Non-pigmented ciliary epithelial cell (primary cell): ENCODE measurements at regions not wholly inside any gene's neighbourhood (a gene's known extent, or its start where the extent isn't known, plus 50 kb on each side); places are given as distances from the start of the nearest gene placed in this dataset.
"Not testable (repeated sequence)": the region's sequence is repeated elsewhere in the genome, so short reads cannot be mapped to it uniquely, and the experiment has no call there.

ENCODE experiments used
- DNase-seq: peaks from one replicate; pipeline ENCODE4 v3.0.0-alpha.2; 2010; ENCODE audit warnings: low read depth

DNA sequence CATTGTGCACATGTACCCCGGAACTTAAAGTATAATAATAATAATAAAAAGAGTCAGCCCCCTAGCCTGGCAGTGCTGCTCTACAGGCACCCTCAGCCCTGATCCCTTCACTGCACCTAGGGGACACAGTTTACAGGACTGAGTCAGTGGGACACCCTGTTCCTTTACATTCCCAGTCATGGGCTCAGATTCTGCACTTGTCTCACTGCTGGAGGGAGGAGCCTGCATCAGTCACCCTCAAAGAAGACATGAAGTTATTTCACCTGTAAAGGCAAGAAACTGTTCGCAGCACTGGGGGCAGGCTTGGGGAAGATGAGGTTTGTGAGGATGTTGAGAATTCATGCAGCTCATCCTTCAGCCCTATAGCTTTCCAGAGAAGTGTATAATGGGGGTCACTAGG, 50.7 kb upstream of the VPREB1 start:
- DNase-seq = no peak

DNA sequence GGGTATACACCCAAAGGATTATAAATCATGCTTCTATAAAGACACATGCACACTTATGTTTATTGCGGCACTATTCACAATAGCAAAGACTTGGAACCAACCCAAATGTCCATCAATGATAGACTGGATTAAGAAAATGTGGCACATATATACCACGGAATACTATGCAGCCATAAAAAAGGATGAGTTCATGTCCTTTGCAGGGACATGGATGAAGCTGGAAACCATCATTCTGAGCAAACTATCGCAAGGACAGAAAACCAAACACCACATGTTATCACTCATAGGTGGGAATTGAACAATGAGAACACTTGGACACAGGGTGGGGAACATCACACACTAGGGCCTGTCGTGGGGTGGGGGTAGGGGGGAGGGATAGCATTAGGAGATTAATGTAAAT, 51.1 kb upstream of the VPREB1 start:
- DNase-seq = not testable (repeated sequence)

- not testable (repeated sequence) for DNase-seq
These were observed 51.6 kb upstream of the VPREB1 start for GRCh38 chr22:22193006-22193405.

DNA sequence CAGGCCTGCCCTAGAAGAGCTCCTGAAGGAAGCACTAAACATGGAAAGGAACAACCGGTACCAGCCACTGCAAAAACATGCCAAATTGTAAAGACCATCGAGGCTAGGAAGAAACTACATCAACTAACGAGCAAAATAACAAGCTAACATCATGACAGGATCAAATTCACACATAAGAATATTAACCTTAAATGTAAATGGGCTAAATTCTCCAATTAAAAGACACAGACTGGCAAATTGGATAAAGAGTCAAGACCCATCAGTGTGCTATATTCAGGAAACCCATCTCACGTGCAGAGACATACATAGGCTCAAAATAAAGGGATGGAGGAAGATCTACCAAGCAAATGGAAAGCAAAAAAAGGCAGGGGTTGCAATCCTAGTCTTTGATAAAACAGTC, 54.8 kb upstream of the VPREB1 start:
- not testable (repeated sequence) for DNase-seq

GRCh38 chr22:22187863-22188262, 56.7 kb upstream of the VPREB1 start:
- not testable (repeated sequence) for DNase-seq

DNA sequence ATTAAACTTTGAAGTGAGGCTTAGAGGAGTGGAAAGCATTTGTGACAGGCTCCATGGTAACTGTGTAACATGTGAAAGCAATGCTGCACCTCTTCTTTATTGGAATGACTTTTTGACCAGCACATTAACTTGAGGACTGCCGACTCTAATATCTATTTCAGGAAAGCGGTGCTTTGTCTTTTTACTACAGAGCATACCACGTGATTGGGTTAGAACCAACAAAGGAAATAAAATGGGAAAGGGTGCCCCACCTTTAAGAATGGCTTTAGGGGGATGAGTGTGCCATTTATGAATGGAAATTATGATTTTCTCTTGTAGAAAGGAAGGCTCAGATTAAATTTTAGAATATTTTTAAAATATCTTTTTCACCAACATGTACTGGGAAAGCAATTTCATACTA, 57.3 kb upstream of the VPREB1 start:
- DNase-seq = no peak

DNA sequence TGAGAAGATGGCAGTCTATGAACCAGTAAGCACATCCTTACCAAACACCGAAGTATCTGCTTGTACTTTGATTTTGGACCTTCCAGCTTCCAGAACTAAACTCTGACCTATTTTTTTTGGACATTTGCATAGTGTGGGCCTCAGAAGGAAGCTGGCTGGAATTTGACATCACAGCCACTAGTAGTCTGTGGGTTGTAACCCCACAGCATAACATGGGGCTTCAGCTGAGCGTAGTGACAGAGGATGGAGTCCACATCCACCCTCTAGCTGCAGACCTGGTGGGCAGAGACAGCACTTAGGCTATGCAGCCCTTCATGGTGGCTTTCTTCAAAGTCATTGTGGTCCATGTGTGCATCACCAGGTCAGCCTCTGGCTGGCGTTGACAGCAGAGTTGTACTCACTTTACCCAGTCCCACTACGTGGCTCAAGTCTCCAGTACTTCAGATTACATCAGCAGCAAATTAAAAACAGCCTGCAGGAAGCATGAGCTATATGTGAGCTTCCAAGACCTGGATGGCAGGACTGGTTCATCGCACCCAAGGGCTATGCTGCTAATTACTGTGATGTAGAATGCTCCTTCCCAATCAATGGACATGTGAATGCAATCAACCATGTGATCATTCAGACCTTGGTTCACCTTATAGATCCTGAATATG, 58.6 kb upstream of the VPREB1 start:
- DNase-seq = no peak

GRCh38 chr22:22185217-22185616, 59.4 kb upstream of the VPREB1 start:
- no peak for DNase-seq

- DNase-seq = no peak
These were observed 60.2 kb upstream of the VPREB1 start for GRCh38 chr22:22184277-22184807.

DNA sequence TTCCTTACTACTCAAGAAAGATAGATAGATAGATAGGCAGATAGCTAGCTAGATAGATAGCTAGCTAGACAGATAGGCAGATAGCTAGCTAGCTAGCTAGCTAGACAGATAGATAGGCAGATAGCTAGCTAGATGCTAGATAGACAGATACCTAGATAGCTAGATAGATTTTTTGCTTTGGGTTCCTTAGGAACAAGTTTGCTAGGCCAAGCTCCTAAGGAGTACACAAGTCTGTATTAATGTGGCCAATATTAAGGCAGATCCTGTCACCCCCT, 61.7 kb upstream of the VPREB1 start:
- no peak for DNase-seq

DNA sequence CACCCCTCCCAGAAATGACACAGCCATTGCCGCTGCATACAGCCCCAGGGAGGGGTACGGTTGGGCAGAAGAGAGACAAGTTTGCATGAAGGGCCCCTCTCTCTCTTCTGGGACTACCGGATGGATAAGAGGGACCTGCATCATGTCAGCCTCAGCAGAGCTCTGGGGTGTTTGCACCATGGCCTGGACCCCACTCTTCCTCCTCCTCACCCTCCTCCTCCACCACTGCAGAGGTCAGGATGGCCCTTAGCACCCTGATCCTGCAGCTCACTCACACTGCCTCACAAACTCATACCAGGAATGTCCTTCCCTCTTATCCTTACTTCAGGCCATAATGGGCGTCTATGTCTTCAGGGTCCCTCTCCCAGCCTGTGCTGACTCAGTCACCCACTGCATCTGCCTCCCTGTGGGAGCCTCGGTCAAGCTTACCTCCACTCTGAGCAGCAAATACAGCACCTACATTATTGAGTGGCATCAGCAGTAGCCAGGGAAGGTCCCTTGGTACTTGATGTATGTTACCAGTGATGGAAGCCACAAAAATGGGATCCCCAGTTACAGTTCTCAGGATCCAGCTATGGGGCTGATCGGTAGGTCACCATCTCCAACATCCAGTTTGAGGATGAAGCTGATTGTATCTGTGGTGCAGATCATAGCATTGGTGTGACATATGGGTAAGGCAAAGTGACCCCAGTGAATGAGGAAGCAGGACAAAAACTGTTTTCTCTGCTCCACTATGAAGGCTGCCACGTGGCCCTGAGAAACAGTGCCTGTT, 62.2 kb upstream of the VPREB1 start:
- no peak for DNase-seq

DNA sequence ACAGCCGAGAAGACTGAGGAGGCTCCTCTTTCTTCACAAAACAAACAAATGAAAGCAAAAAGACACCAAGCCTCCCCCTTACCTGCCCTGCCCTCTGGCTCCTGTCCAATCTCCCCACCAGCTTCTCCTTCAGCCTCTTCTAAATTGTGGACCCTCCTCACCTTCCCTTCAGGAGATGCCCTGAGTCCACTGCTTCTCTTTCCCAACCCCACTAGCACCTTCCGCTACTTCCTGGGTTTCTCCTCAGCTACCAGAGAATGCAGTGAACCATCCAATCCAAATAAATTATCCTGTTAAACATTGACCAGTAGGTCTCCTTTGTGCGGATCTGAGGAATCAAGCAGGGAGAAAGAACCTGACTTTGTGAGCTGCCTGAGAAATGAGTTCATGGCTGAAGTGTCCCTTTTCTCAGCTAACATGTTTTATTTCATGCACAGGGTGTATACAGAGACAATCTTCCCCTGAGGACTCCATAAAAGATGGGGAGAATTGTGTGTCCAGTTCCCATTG, 63.2 kb upstream of the VPREB1 start:
- no peak for DNase-seq

GRCh38 chr22:22180738-22181285, 63.8 kb upstream of the VPREB1 start:
- no peak for DNase-seq

- DNase-seq = no peak
These were observed 64.7 kb upstream of the VPREB1 start for GRCh38 chr22:22179858-22180257.

DNA sequence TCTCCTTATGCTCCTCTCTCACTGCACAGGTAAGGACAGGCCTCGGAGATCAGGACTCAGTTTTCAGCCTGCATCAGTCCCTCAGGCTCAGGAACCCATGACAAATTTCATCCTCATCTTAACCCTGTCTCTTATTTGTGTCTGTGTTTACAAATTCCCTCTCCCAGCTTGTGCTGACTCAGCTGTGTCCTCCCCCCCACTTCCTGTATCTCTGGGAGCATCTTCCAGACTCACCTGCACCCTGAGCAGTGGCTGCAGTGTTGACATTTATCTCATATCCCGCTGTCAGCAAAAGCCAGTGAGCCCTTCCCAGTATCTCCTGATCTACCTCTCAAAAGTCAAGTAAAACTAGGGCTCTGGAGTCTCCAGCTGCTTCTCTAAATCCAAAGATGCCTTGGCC, 65.6 kb upstream of the VPREB1 start:
- DNase-seq = no peak

GRCh38 chr22:22178355-22178965, 66.1 kb upstream of the VPREB1 start:
- no peak for DNase-seq

GRCh38 chr22:22176929-22177616, 67.5 kb upstream of the VPREB1 start:
- DNase-seq = no peak

GRCh38 chr22:22172896-22173628, 71.5 kb upstream of the VPREB1 start:
- DNase-seq = not testable (repeated sequence)

DNA sequence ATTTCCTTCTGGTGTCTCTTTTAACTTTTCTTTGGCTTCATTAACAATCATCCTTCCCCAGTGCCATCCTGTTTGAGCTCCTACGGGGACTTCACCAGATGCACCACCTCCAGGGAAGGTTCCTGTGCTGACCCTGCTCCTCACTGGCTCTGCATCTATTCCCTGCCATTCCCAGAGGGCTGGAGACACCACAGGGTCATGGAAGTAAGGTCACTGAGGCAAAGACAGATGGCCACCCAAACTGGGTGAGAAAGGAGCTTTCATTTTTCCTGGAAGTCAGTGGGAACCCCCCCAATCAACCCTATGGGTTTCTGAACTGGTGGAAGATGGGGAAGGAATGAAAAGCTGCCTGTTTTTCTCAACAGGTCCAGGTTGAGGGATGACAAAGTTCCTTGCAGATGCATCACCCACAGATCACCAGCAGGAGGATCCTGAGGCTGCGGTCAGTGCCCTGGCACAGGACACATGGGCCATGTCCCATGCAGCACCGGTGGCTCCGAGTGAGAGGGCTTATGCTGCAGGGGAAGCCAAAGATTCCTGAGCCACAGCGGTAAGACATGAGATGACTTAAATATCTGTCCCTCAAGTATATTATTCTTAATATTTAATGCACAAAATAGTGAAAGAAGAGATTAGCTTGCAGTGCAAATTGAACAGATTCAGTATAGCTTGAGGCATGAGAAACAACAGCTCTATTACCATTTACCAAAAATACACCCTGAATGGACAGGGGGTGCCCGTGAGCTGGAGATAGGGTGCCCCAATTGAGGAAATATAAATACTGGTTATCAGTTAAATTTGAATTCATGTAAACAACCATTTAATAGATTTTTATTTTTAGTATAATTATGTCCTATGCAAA, 73.0 kb upstream of the VPREB1 start:
- no peak for DNase-seq

DNA sequence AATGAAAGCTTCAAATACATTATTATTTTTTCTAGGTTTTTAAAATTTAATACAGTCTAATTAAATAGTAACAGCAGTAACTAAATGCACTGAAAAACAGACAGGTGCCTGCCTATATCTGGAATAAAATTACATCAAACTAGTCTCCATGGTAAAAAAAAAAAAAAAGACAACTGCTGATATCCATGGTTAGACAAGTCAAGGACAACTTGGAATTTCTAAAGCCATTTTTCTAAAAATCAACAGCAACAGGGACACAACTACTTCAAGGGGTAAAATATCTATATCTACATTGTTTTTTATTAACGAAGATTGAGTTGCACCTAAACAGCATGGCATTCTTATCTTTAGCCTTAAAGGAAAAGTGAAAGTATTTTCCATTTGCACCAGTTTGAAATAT, 74.7 kb upstream of the VPREB1 start:
- no peak for DNase-seq
